H9 (cell line): ENCODE measurements at regions not wholly inside any gene's neighbourhood (a gene's known extent, or its start where the extent isn't known, plus 50 kb on each side); places are given as distances from the start of the nearest gene placed in this dataset.

Source experiments
- DNase-seq: peaks from one replicate; pipeline ENCODE4 v3.0.0-alpha.2; 2017
- H2AFZ ChIP-seq: one replicate; pipeline ENCODE4 v1.6.1; 2013; ENCODE audit warnings: mild to moderate bottlenecking, low read length, control low read depth, moderate library complexity
- H2AK5ac ChIP-seq: 2 replicates; pipeline ENCODE4 v1.6.1; 2013; ENCODE audit warnings: low read length, control low read depth, mixed read lengths; ENCODE audit not compliant: insufficient read length
- H2BK120ac ChIP-seq: one replicate; pipeline ENCODE4 v1.6.1; 2013; ENCODE audit warnings: low read depth, mild to moderate bottlenecking, low read length, control low read depth, inconsistent platforms; ENCODE audit not compliant: poor library complexity, severe bottlenecking
- H2BK12ac ChIP-seq: 2 replicates; pipeline ENCODE4 v1.6.1; 2013; ENCODE audit warnings: low read length, control low read depth, mixed read lengths, low read depth; ENCODE audit not compliant: insufficient read length
- H2BK15ac ChIP-seq: 2 replicates; pipeline ENCODE4 v1.6.1; 2013; ENCODE audit warnings: low read depth, low read length, control low read depth
- H2BK20ac ChIP-seq: one replicate; pipeline ENCODE4 v1.6.1; 2013; ENCODE audit warnings: low read depth, mild to moderate bottlenecking, low read length, control low read depth, inconsistent platforms; ENCODE audit not compliant: poor library complexity, severe bottlenecking
- H2BK5ac ChIP-seq: 2 replicates; pipeline ENCODE4 v1.6.1; 2013; ENCODE audit warnings: low read length, control low read depth, mixed read lengths; ENCODE audit not compliant: insufficient read length
- H3K14ac ChIP-seq: 2 replicates; pipeline ENCODE4 v1.6.1; 2013; ENCODE audit warnings: low read length, control low read depth; ENCODE audit not compliant: insufficient read depth
- H3K18ac ChIP-seq: 2 replicates; pipeline ENCODE4 v1.6.1; 2013; ENCODE audit warnings: low read depth, mild to moderate bottlenecking, mixed read lengths, low read length, control low read depth; ENCODE audit not compliant: insufficient read length
- H3K23ac ChIP-seq: 2 replicates; pipeline ENCODE4 v1.6.1; 2013; ENCODE audit warnings: low read length, control low read depth, mixed read lengths, low read depth; ENCODE audit not compliant: insufficient read length
- H3K23me2 ChIP-seq: 2 replicates; pipeline ENCODE4 v1.6.1; 2013; ENCODE audit warnings: low read depth, mild to moderate bottlenecking, mixed read lengths, low read length, control low read depth; ENCODE audit not compliant: insufficient read length, poor library complexity, severe bottlenecking
- H3K27ac ChIP-seq: 2 replicates; pipeline ENCODE4 v1.5.1; 2013; ENCODE audit warnings: low read length, control low read depth, mixed read lengths, low read depth; ENCODE audit not compliant: insufficient read length
- H3K27me3 ChIP-seq: 2 replicates; pipeline ENCODE4 v1.6.1; 2013; ENCODE audit warnings: low read length, control low read depth, inconsistent platforms; ENCODE audit not compliant: insufficient read depth
- H3K4ac ChIP-seq: 2 replicates; pipeline ENCODE4 v1.6.1; 2013; ENCODE audit warnings: low read depth, mild to moderate bottlenecking, control low read depth, inconsistent platforms, low read length, moderate library complexity
- H3K4me1 ChIP-seq: 2 replicates; pipeline ENCODE4 v1.6.1; 2013; ENCODE audit warnings: low read length, control low read depth, inconsistent platforms; ENCODE audit not compliant: insufficient read depth
- H3K4me2 ChIP-seq: 2 replicates; pipeline ENCODE4 v1.6.1; 2013; ENCODE audit warnings: low read length, control low read depth, mixed read lengths; ENCODE audit not compliant: insufficient read length, insufficient read depth
- H3K56ac ChIP-seq: 2 replicates; pipeline ENCODE4 v1.6.1; 2013; ENCODE audit warnings: low read depth, mild to moderate bottlenecking, mixed read lengths, low read length, control low read depth; ENCODE audit not compliant: insufficient read length
- H3K79me1 ChIP-seq: 2 replicates; pipeline ENCODE4 v1.6.1; 2013; ENCODE audit warnings: low read depth, mild to moderate bottlenecking, moderate library complexity, low read length, control low read depth, inconsistent platforms; ENCODE audit not compliant: insufficient read depth, poor library complexity, severe bottlenecking
- H3K79me2 ChIP-seq: 2 replicates; pipeline ENCODE4 v1.6.1; 2013; ENCODE audit warnings: low read length, control low read depth, inconsistent platforms; ENCODE audit not compliant: insufficient read depth
- H3K9ac ChIP-seq: 2 replicates; pipeline ENCODE4 v1.6.1; 2013; ENCODE audit warnings: low read length, control low read depth, mixed read lengths; ENCODE audit not compliant: insufficient read length; ENCODE audit errors: extremely low read depth
- H3K9me3 ChIP-seq: one replicate; pipeline ENCODE4 v1.6.1; 2013; ENCODE audit warnings: low read depth, low read length, inconsistent platforms; ENCODE audit not compliant: control insufficient read depth
- H3T11ph ChIP-seq: one replicate; pipeline ENCODE4 v1.6.1; 2013; ENCODE audit warnings: mild to moderate bottlenecking, low read length, control low read depth, inconsistent platforms
- H4K20me1 ChIP-seq: one replicate; pipeline ENCODE4 v1.6.1; 2013; ENCODE audit not compliant: control insufficient read depth, insufficient read length, insufficient read depth
- H4K5ac ChIP-seq: 2 replicates; pipeline ENCODE4 v1.6.1; 2013; ENCODE audit warnings: low read depth, mild to moderate bottlenecking, mixed read lengths, low read length, control low read depth; ENCODE audit not compliant: insufficient read length
- H4K8ac ChIP-seq: replicated peaks from 2 replicates; pipeline ENCODE4 v1.6.1; 2013; ENCODE audit warnings: low read length, control low read depth, mixed read lengths, low read depth; ENCODE audit not compliant: insufficient read length
- H4K91ac ChIP-seq: 2 replicates; pipeline ENCODE4 v1.6.1; 2013; ENCODE audit warnings: low read depth, mild to moderate bottlenecking, moderate library complexity, mixed read lengths, low read length, control low read depth; ENCODE audit not compliant: insufficient read length
- H3K27ac Mint-ChIP-seq, 3 experiments: 2 replicates in 2 of 3; 3 replicates in 1 of 3; pipeline ENCODE4 v1.8.0; 2020 to 2021; ENCODE audit warnings: mixed read lengths in 3 of 3, mild to moderate bottlenecking in 1 of 3, moderate library complexity in 1 of 3
- H3K27me3 Mint-ChIP-seq: 2 replicates; pipeline ENCODE4 v1.8.0; 2021; ENCODE audit warnings: low read depth, mild to moderate bottlenecking, moderate library complexity, mixed read lengths
- H3K36me3 Mint-ChIP-seq, 3 experiments: 2 replicates in 2 of 3; 3 replicates in 1 of 3; pipeline ENCODE4 v1.8.0; 2020 to 2021; ENCODE audit warnings: low read depth in 3 of 3, mixed read lengths in 3 of 3; ENCODE audit not compliant: insufficient read depth in 1 of 3
- H3K4me1 Mint-ChIP-seq, 2 experiments: 2 replicates each; pipeline ENCODE4 v1.8.0; 2020; ENCODE audit warnings: mixed read lengths in 2 of 2
- H3K4me3 Mint-ChIP-seq, 2 experiments: 2 replicates in 1 of 2; 3 replicates in 1 of 2; pipeline ENCODE4 v1.8.0; 2020 to 2021; ENCODE audit warnings: mild to moderate bottlenecking in 2 of 2, mixed read lengths in 2 of 2, moderate library complexity in 1 of 2
- H3K9me3 Mint-ChIP-seq, 2 experiments: 2 replicates in 1 of 2; 3 replicates in 1 of 2; pipeline ENCODE4 v1.8.0; 2020; ENCODE audit warnings: mild to moderate bottlenecking in 2 of 2, mixed read lengths in 2 of 2, moderate library complexity in 1 of 2
- TF ChIP-seq, protein P1 (sequence below): fragments of 200-600 bp; sonication (generic); conservative IDR thresholded peaks from 3 replicates; pipeline ENCODE4 v1.8.0; 2021; ENCODE audit warnings: antibody characterized with exemption, mild to moderate bottlenecking

DNA sequence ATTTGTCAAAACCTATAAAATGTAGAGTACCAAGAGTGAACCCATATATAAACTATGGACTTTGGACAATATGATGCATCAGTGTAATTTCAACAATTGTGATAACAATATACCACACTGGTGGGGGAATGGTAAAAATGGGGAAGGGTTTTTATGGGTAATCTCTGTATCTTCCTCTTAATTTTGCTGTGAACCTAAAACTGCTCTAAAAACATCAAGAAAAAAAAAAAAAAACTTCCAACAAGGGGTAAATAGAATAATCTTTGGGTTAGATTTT lies 592.0 kb upstream of the ADGRB3 start:
- H2BK20ac ChIP-seq, result no peak overlapping the region
- Mint-ChIP-seq H3K4me3 (no peak overlapping the region), H3K4me1 (peaks cover 44 to 55% of the 10 kb centered on the region in 2 experiments), H3K27ac (peak overlapping the region in 2 of 3 experiments; percentile 41 to 49; a peak in 2 of 7 replicates), H3K27me3 (no peaks in the 10 kb centered on the region), H3K36me3 (peaks cover under 1 to 22% (median 8%) of the 10 kb centered on the region in 3 experiments; a peak in 6 of 7 replicates), H3K9me3 (peaks cover 8 to 12% of the 10 kb centered on the region in 2 experiments)
- H3K23ac ChIP-seq, result no peak overlapping the region
- H3K4ac ChIP-seq, result no peak overlapping the region
- no peak overlapping the region for H3T11ph ChIP-seq
- H3K18ac ChIP-seq, result no peak overlapping the region
- H3K27me3 ChIP-seq, result no peaks in the 10 kb centered on the region
- H3K9me3 ChIP-seq, result no peaks in the 10 kb centered on the region
- H2BK5ac ChIP-seq, result no peak overlapping the region
- H4K8ac ChIP-seq, result no peak overlapping the region
- H3K79me2 ChIP-seq, result no peaks in the 10 kb centered on the region
- peaks cover 17% of the 10 kb centered on the region; the same call in 1 of the 2 replicates for H3K4me1 ChIP-seq
- no peak overlapping the region for H2BK120ac ChIP-seq
- no peak overlapping the region for H3K4me2 ChIP-seq
- H3K23me2 ChIP-seq, result no peaks in the 10 kb centered on the region
- H2BK15ac ChIP-seq, result no peak overlapping the region
- no peak overlapping the region for H2BK12ac ChIP-seq
- no peak overlapping the region for H3K14ac ChIP-seq
- no peak overlapping the region for H2AFZ ChIP-seq
- H2AK5ac ChIP-seq, result no peak overlapping the region
- no peak overlapping the region for H3K56ac ChIP-seq
- H4K91ac ChIP-seq, result no peak overlapping the region
- DNase-seq, result no peak
- no peaks in the 10 kb centered on the region for H4K20me1 ChIP-seq
- no peak overlapping the region for H3K9ac ChIP-seq
- no peak overlapping the region for H3K27ac ChIP-seq
- TF ChIP-seq, protein P1, sequence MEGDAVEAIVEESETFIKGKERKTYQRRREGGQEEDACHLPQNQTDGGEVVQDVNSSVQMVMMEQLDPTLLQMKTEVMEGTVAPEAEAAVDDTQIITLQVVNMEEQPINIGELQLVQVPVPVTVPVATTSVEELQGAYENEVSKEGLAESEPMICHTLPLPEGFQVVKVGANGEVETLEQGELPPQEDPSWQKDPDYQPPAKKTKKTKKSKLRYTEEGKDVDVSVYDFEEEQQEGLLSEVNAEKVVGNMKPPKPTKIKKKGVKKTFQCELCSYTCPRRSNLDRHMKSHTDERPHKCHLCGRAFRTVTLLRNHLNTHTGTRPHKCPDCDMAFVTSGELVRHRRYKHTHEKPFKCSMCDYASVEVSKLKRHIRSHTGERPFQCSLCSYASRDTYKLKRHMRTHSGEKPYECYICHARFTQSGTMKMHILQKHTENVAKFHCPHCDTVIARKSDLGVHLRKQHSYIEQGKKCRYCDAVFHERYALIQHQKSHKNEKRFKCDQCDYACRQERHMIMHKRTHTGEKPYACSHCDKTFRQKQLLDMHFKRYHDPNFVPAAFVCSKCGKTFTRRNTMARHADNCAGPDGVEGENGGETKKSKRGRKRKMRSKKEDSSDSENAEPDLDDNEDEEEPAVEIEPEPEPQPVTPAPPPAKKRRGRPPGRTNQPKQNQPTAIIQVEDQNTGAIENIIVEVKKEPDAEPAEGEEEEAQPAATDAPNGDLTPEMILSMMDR, result no peak
- H3K79me1 ChIP-seq, result no peaks in the 10 kb centered on the region
- H4K5ac ChIP-seq, result no peak overlapping the region
